IMR-90 (cell line): ENCODE measurements at regions not wholly inside any gene's neighbourhood (a gene's known extent, or its start where the extent isn't known, plus 50 kb on each side); places are given as distances from the start of the nearest gene placed in this dataset.

Experiments used
- ATAC-seq: fragments of 200-7000 bp; cut with Tn5 transposase; 2 replicates; pipeline ENCODE4 v1.9.1; 2020; ENCODE audit warnings: low read depth, mild to moderate bottlenecking, moderate library complexity
- BruUV-seq: library from RNA; stranded (reverse); fragments of 400-500 nt; replicated peaks from 2 replicates; lab custom pipeline; 2021; lab: Mats Ljungman, UMichigan
- CTCF ChIA-PET: fragments of 300-600 bp; formaldehyde crosslinking; extraction: SDS; loops from one replicate; lab custom pipeline; 2021; ENCODE audit warnings: antibody characterized with exemption; lab: Yijun Ruan, JAX
- POLR2A ChIA-PET: fragments of 300-600 bp; sonication (Branson Sonifier 250); formaldehyde crosslinking; loops from one replicate; lab custom pipeline; 2022; ENCODE audit warnings: antibody characterized with exemption; ENCODE audit not compliant: unreplicated experiment; lab: Charles Lee
- DNase-seq: peaks from one replicate; pipeline ENCODE4 v3.0.0; 2013
- H2AFZ ChIP-seq: replicated peaks from 2 replicates; pipeline ENCODE3; 2013; ENCODE audit warnings: low read length, mild to moderate bottlenecking; ENCODE audit not compliant: poor library complexity
- H2AK5ac ChIP-seq: 2 replicates; pipeline ENCODE4 v1.6.1; 2013; ENCODE audit warnings: low read depth, low read length, inconsistent platforms
- H2AK9ac ChIP-seq: replicated peaks from 2 replicates; pipeline ENCODE3; 2013; ENCODE audit warnings: mild to moderate bottlenecking, low read depth, low read length, moderate library complexity; ENCODE audit not compliant: poor library complexity
- H2BK120ac ChIP-seq: 2 replicates; pipeline ENCODE4 v1.6.1; 2013; ENCODE audit warnings: low read depth, low read length, inconsistent platforms
- H2BK15ac ChIP-seq: 3 replicates; pipeline ENCODE4 v1.6.1; 2013; ENCODE audit warnings: low read depth, low read length, inconsistent platforms
- H2BK20ac ChIP-seq: 2 replicates; pipeline ENCODE4 v1.6.1; 2013; ENCODE audit warnings: low read depth, mild to moderate bottlenecking, inconsistent platforms, low read length, moderate library complexity
- H2BK5ac ChIP-seq: 2 replicates; pipeline ENCODE4 v1.6.1; 2013; ENCODE audit warnings: mild to moderate bottlenecking, low read depth, low read length, inconsistent platforms; ENCODE audit not compliant: poor library complexity, severe bottlenecking
- H3K14ac ChIP-seq: replicated peaks from 2 replicates; pipeline ENCODE4 v1.6.1; 2013; ENCODE audit warnings: low read depth, low read length, inconsistent platforms
- H3K18ac ChIP-seq: 2 replicates; pipeline ENCODE4 v1.6.1; 2013; ENCODE audit warnings: low read depth, low read length, control low read depth
- H3K23ac ChIP-seq: 2 replicates; pipeline ENCODE4 v1.6.1; 2013; ENCODE audit warnings: low read depth, low read length, inconsistent platforms
- H3K27ac ChIP-seq: 2 replicates; pipeline ENCODE4 v1.5.1; 2013; ENCODE audit warnings: mild to moderate bottlenecking, control low read depth, low read length; ENCODE audit not compliant: insufficient read depth
- H3K27me3 ChIP-seq: 2 replicates; pipeline ENCODE4 v1.6.1; 2013; ENCODE audit warnings: low read length; ENCODE audit not compliant: control insufficient read depth, insufficient read depth
- H3K36me3 ChIP-seq: 2 replicates; pipeline ENCODE4 v1.6.1; 2013; ENCODE audit warnings: low read length, mixed read lengths; ENCODE audit not compliant: control insufficient read depth, insufficient read depth
- H3K4ac ChIP-seq: 2 replicates; pipeline ENCODE4 v1.6.1; 2013; ENCODE audit warnings: low read depth, low read length, inconsistent platforms
- H3K4me1 ChIP-seq: 2 replicates; pipeline ENCODE4 v1.6.1; 2013; ENCODE audit warnings: low read length, mixed read lengths; ENCODE audit not compliant: control insufficient read depth, insufficient read depth
- H3K4me2 ChIP-seq: 2 replicates; pipeline ENCODE4 v1.6.1; 2013; ENCODE audit warnings: low read depth, mild to moderate bottlenecking, control low read depth, low read length, moderate library complexity
- H3K4me3 ChIP-seq: 2 replicates; pipeline ENCODE4 v1.5.1; 2013; ENCODE audit warnings: low read depth, mild to moderate bottlenecking, control low read depth, low read length, moderate library complexity; ENCODE audit not compliant: insufficient read depth
- H3K56ac ChIP-seq: 2 replicates; pipeline ENCODE4 v1.6.1; 2013; ENCODE audit warnings: low read length, inconsistent platforms; ENCODE audit not compliant: insufficient read depth; ENCODE audit errors: extremely low read depth
- H3K79me1 ChIP-seq, 2 experiments: 2 replicates each; pipeline ENCODE4 v1.6.1; 2013; ENCODE audit warnings: low read length in 2 of 2, inconsistent platforms in 1 of 2, low read depth in 1 of 2
- H3K9ac ChIP-seq: 2 replicates; pipeline ENCODE4 v1.6.1; 2013; ENCODE audit warnings: low read depth, low read length, control low read depth
- H3K9me1 ChIP-seq: 2 replicates; pipeline ENCODE4 v1.6.1; 2013; ENCODE audit warnings: low read length, inconsistent platforms; ENCODE audit not compliant: insufficient read depth
- H3K9me3 ChIP-seq: 2 replicates; pipeline ENCODE4 v1.6.1; 2013; ENCODE audit warnings: low read length; ENCODE audit not compliant: control insufficient read depth, insufficient read depth
- H4K20me1 ChIP-seq: 2 replicates; pipeline ENCODE4 v1.6.1; 2013; ENCODE audit warnings: low read length, inconsistent platforms; ENCODE audit not compliant: insufficient read depth
- H4K5ac ChIP-seq: 2 replicates; pipeline ENCODE4 v1.6.1; 2013; ENCODE audit warnings: mild to moderate bottlenecking, low read depth, low read length, control low read depth
- H4K8ac ChIP-seq, 2 experiments: 2 replicates each; pipeline ENCODE4 v1.6.1; 2013; ENCODE audit warnings: low read depth in 2 of 2, low read length in 2 of 2, control low read depth in 1 of 2, inconsistent platforms in 1 of 2
- H4K91ac ChIP-seq: 2 replicates; pipeline ENCODE4 v1.6.1; 2013; ENCODE audit warnings: low read depth, low read length, inconsistent platforms; ENCODE audit not compliant: insufficient read depth
- CEBPB ChIP-seq: IDR thresholded peaks from 2 replicates; pipeline ENCODE4 v1.6.1; 2012; ENCODE audit warnings: low read depth, low read length, improper control_type of control experiment
- CHD1 ChIP-seq: IDR thresholded peaks from 2 replicates; pipeline ENCODE4 v1.6.1; 2012; ENCODE audit warnings: low read depth, low read length, improper control_type of control experiment
- FOS ChIP-seq: fragments of 150-350 bp; IDR thresholded peaks from 2 replicates; pipeline ENCODE4 v1.6.1; 2016; ENCODE audit warnings: low read depth, low read length
- MAZ ChIP-seq: IDR thresholded peaks from 2 replicates; pipeline ENCODE4 v1.6.1; 2012; ENCODE audit warnings: low read depth, mild to moderate bottlenecking, low read length, improper control_type of control experiment, moderate library complexity, borderline replicate concordance
- MXI1 ChIP-seq: IDR thresholded peaks from 2 replicates; pipeline ENCODE4 v1.6.1; 2012; ENCODE audit warnings: low read depth, mild to moderate bottlenecking, low read length, moderate library complexity, borderline replicate concordance
- RAD21 ChIP-seq: IDR thresholded peaks from 2 replicates; pipeline ENCODE4 v1.6.1; 2012; ENCODE audit warnings: low read length, improper control_type of control experiment
- RCOR1 ChIP-seq: IDR thresholded peaks from 2 replicates; pipeline ENCODE4 v1.6.1; 2012; ENCODE audit warnings: mild to moderate bottlenecking, low read length, improper control_type of control experiment; ENCODE audit not compliant: insufficient replicate concordance
- WGBS, 2 experiments: methylation state at CpG; one replicate each; pipeline versions ENCODE4 v1.1.5 to v1.1.7; 2013; ENCODE audit warnings: missing lambda C conversion rate in 2 of 2; ENCODE audit not compliant: insufficient read length in 1 of 2; ENCODE audit errors: extremely low coverage in 2 of 2; 5-methylcytosine and 5-hydroxymethylcytosine counted together
- dilution Hi-C: fragments of 300-500 bp; cut with HindIII; formaldehyde crosslinking; loops from one replicate; pipeline ENCODE4 v1.14.3; 2018; ENCODE audit warnings: low sequenced_read_pairs; ENCODE audit not compliant: unreplicated experiment
- in situ Hi-C: fragments of 300-500 bp; cut with MboI; formaldehyde crosslinking; loops from 3 replicates; pipeline ENCODE4 v1.14.3; 2019; ENCODE audit warnings: low sequenced_read_pairs, inconsistent platforms, mixed read lengths
- intact Hi-C: fragments of 100-400 bp; cut with micrococcal nuclease; formaldehyde crosslinking; loops from 2 replicates; pipeline ENCODE4 v1.10.0; 2022
- TF ChIP-seq, protein P1 (sequence below): conservative IDR thresholded peaks from 2 replicates; pipeline ENCODE4 v1.5.1; 2012; ENCODE audit warnings: mild to moderate bottlenecking, low read depth, low read length, improper control_type of control experiment

GRCh38 chr2:8252997-8253694, 428.7 kb upstream of the ID2 start:
- Histone ChIP-seq H2BK5ac (no peak overlapping the region), H3K79me1 (no peaks in the 10 kb centered on the region), H2BK120ac (no peak overlapping the region), H4K8ac (no peak overlapping the region), H2AFZ (no peak overlapping the region), H4K5ac (no peak overlapping the region), H4K91ac (no peak overlapping the region), H3K9ac (no peak overlapping the region), H3K14ac (no peak overlapping the region), H3K23ac (no peak overlapping the region), H3K4me2 (no peak overlapping the region), H2BK15ac (no peak overlapping the region), H3K56ac (no peak overlapping the region), H3K27me3 (no peaks in the 10 kb centered on the region; the same call in 1 of the 2 replicates), H3K36me3 (no peaks in the 10 kb centered on the region), H3K9me1 (no peaks in the 10 kb centered on the region), H4K20me1 (no peaks in the 10 kb centered on the region), H3K18ac (no peak overlapping the region), H3K4me1 (peaks cover 4% of the 10 kb centered on the region; the same call in 1 of the 2 replicates), H2AK5ac (no peak overlapping the region), H3K4me3 (no peak overlapping the region), H2BK20ac (no peak overlapping the region), H3K9me3 (no peaks in the 10 kb centered on the region), H3K4ac (no peak overlapping the region), H3K27ac (no peak overlapping the region), H2AK9ac (no peak overlapping the region)
- in situ Hi-C loops (no loop called here), dilution Hi-C loops (no loop called here), intact Hi-C loops (no loop called here)
- TF ChIP-seq CEBPB (no peak), CHD1 (no peak), MAZ (no peak), RCOR1 (no peak), FOS (no peak), RAD21 (no peak), MXI1 (no peak)
- TF ChIP-seq, protein P1, sequence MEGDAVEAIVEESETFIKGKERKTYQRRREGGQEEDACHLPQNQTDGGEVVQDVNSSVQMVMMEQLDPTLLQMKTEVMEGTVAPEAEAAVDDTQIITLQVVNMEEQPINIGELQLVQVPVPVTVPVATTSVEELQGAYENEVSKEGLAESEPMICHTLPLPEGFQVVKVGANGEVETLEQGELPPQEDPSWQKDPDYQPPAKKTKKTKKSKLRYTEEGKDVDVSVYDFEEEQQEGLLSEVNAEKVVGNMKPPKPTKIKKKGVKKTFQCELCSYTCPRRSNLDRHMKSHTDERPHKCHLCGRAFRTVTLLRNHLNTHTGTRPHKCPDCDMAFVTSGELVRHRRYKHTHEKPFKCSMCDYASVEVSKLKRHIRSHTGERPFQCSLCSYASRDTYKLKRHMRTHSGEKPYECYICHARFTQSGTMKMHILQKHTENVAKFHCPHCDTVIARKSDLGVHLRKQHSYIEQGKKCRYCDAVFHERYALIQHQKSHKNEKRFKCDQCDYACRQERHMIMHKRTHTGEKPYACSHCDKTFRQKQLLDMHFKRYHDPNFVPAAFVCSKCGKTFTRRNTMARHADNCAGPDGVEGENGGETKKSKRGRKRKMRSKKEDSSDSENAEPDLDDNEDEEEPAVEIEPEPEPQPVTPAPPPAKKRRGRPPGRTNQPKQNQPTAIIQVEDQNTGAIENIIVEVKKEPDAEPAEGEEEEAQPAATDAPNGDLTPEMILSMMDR: no peak
- no TSS peak for BruUV-seq
- WGBS, 2 experiments: no CpG with 5 or more reads among the region's 10 CpGs
- DNase-seq (no peak), ATAC-seq (no peak)
- CTCF ChIA-PET: no interaction called here
- POLR2A ChIA-PET: no interaction called here
